Urinary bladder (tissue), 3 donors: ENCODE measurements at regions not wholly inside any gene's neighbourhood (a gene's known extent, or its start where the extent isn't known, plus 50 kb on each side); places are given as distances from the start of the nearest gene placed in this dataset.
"Not testable (repeated sequence)": the region's sequence is repeated elsewhere in the genome, so short reads cannot be mapped to it uniquely, and the experiment has no call there.

Experiments
- DNase-seq: peaks from one replicate; pipeline ENCODE4 v3.0.0-alpha.2; 2015; ENCODE audit errors: extremely low spot score
- H3K27ac ChIP-seq: one replicate; pipeline ENCODE4 v1.5.1; 2013; ENCODE audit warnings: low read depth, mild to moderate bottlenecking, moderate library complexity
- H3K36me3 ChIP-seq: one replicate; pipeline ENCODE4 v1.6.1; 2013; ENCODE audit warnings: mild to moderate bottlenecking, moderate library complexity; ENCODE audit not compliant: insufficient read depth
- H3K4me1 ChIP-seq: one replicate; pipeline ENCODE4 v1.6.1; 2013; ENCODE audit warnings: mild to moderate bottlenecking, moderate library complexity; ENCODE audit not compliant: insufficient read depth
- H3K4me3 ChIP-seq: one replicate; pipeline ENCODE4 v1.5.1; 2013; ENCODE audit warnings: low read depth, low read length
- WGBS: extraction: QIAGEN DNeasy Blood & Tissue Kit; methylation state at CpG from one replicate; pipeline ENCODE4 v1.1.7; 2013; 5-methylcytosine and 5-hydroxymethylcytosine counted together
- donor health status: healthy with polysubstance abuse.
- donor health status: healthy.

DNA sequence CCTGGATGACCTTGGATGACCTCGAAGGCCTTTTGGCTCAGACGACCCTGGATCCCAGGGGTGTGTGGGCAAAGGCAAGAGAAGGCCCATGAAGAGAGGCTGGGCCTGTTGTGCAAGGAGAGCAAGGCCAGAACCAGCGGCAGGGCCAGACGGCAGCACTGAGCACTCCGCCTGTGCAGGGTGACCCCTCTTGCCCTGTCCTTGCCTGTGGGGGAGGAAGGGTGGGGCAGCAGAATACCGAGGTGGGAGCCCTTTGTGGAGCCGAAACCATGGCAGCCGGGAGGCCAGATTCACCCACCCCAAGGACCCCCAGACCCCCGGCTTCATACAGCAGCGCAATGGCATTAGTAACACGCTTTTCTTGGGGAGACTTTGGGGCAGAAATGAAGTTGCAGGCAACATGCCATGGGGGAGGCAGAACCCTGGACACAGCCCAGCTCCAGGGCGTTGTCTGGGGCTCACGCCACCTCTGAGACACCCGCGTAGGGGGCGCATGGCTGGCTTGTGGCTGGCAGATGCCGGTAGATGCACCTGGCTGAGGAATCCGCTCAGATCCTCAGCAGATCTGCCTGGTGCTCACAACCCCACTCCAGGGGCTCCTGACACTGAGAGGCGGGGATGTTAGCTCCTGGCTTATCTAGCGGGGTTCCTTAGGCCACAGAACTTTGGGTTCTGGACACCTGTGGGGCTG is 114.5 kb downstream of the FAM53A start:
- no peaks in the 10 kb centered on the region for H3K36me3 ChIP-seq
- no peak for DNase-seq
- no peaks in the 10 kb centered on the region for H3K4me1 ChIP-seq
- H3K4me3 ChIP-seq: no peak overlapping the region
- no peak overlapping the region for H3K27ac ChIP-seq
- WGBS: 69% methylated on average over 20 of the region's 20 CpGs

DNA sequence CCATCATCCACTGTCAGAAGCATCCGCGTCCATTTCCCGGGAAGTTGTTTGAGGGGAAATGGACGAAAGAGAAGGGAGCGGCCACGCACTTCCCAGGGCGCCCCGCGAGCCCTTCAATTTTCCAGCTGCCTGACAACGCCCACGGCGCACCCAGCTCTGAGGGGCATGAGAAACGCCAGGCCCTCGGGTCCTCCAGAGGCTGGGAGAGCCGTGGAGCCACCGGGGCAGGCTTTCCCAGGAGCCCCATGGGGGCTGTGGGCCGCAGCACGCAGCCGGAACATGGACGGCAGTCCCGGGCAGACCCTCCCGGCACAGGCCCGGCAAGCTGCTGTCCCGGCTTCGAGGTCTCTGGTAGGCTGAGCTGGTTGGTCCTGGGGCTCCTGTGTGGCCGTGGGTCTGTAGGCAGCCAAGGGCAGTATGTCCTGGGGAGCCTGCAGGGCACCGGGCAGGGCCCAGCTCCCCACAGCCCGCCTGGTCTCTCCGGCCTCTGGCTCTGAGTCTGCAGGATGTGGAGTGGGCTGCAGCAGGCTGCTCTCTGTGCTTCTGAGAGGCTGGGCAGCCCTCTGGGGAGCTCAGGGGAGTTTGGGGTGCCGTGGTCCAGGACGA is 115.2 kb downstream of the FAM53A start:
- no peak for DNase-seq

DNA sequence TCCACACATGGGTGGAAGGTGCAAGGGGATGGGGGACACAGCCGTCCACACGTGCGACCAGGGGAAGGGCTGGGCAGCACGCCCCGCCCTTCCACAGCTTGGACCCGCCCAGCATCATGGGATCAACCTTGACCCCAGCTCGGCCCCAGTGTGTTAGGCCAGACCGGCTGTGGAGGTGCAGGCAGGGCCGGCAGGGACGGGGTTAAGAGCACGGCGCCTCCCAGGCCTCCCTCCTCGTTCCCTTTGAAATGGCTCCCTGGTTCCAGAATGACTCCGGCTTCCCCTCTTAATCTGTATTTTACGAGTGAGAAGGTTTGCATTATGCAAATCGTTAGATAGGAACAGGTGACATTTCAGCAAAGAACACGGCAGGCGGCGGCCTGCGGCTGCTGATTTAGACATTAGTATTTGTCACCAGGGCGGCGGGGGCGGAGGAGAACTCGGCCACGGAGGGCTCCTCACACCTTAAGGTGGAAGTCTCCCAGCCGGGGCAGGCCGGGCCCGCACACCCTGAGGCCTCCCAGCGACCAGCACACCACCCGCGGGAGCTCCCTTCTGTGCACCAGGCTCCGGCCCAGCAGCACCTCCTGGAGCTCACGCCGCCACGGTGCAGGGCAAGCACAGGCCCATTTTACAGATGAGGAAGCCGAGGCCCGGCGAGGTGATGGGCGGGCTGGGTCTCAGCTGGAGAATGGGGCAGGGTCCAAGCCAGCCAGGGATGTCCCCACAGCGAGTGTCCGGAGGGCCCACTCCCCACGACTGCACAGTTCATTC is 116.1 kb downstream of the FAM53A start:
- H3K27ac ChIP-seq: no peak overlapping the region
- DNase-seq: no peak
- 41% methylated on average over 42 of the region's 42 CpGs for WGBS
- no peak overlapping the region for H3K4me3 ChIP-seq
- H3K36me3 ChIP-seq: no peaks in the 10 kb centered on the region
- H3K4me1 ChIP-seq: no peaks in the 10 kb centered on the region

More for the DNA sequence above, 115.2 kb downstream of the FAM53A start:
- Histone ChIP-seq H3K36me3 (no peaks in the 10 kb centered on the region), H3K4me1 (no peaks in the 10 kb centered on the region), H3K4me3 (no peak overlapping the region), H3K27ac (no peak overlapping the region)
- WGBS: 72% methylated on average over 31 of the region's 31 CpGs

DNA sequence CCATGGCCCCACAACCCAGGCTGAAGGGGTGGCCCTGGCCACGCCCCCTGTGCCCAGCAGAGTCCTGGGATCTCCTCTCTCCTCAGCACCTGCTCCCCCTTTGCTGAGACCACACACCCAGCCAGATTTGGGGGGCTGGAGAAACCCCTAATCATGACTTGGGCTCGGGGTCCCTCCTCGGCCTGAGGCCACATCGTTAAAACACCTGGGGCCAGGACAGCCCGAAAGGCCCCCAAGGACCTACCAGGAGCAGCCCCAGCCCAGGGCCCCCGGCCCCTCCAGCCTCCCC is 116.7 kb downstream of the FAM53A start:
- Histone ChIP-seq H3K36me3 (no peaks in the 10 kb centered on the region), H3K4me1 (no peaks in the 10 kb centered on the region), H3K4me3 (no peak overlapping the region), H3K27ac (no peak overlapping the region)
- DNase-seq: no peak
- 80% methylated on average over 6 of the region's 6 CpGs for WGBS

DNA sequence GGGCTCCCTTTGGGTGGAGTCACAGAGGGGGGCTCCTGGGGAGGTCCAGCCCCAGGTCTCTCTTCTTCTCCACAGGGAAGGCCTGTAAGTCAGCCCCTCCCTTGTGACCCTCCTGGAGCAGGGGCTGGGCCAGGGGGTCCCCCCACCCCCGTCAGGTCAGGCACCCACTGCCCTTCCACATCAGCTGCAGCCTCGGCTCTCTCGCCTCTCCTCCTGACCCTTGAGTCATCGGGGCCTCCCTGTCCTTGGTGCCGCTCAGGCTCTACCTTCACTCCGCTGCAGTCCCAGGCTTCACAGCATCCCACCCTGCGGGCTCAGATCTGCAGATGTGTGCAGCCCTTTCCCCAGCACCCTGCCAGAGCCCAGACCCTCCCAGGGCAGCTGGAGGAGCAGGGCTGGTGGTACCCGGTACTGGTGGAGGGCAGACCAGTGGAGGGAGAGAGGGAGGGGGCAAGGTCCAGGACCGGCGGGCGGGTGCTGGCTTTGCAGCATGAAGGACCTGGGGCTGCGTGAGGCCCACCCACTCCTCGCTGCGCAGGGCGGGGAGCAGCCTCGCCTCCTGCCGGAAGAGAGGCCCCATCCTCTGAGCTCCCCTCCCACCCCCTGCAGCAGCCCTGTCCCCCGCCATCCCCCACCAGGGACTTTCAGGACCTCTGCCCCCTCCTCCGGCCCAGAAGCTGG is 117.1 kb downstream of the FAM53A start:
- H3K27ac ChIP-seq: no peak overlapping the region
- no peaks in the 10 kb centered on the region for H3K36me3 ChIP-seq
- WGBS: 61% methylated on average over 19 of the region's 19 CpGs
- H3K4me1 ChIP-seq: no peaks in the 10 kb centered on the region
- H3K4me3 ChIP-seq: no peak overlapping the region
- DNase-seq: no peak

DNA sequence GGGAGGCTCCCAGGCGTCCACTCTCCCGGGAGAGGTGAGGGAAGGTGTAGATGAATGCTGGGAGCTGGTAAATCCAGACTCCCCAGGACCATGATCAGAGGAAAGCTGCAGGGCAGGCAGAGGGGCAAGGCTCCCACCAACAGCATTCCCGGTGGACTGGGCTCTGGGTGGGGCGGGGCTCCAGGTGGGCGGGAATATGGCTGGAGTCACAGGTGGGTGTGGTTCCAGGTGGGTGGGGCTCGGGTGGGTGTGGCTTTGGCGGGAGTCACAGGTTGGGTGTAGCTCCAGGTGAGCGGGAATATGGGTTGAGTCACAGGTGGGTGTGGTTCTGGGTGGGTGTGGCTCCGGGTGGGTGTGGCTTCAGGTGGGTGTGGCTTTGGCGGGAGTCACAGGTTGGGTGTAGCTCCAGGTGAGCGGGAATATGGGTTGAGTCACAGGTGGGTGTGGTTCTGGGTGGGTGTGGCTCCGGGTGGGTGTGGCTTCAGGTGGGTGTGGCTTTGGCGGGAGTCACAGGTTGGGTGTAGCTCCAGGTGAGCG is 117.7 kb downstream of the FAM53A start:
- H3K36me3 ChIP-seq, H3K4me1 ChIP-seq, H3K27ac ChIP-seq, H3K4me3 ChIP-seq, DNase-seq: not testable (repeated sequence)
- 51% methylated on average over 12 of the region's 14 CpGs for WGBS

DNA sequence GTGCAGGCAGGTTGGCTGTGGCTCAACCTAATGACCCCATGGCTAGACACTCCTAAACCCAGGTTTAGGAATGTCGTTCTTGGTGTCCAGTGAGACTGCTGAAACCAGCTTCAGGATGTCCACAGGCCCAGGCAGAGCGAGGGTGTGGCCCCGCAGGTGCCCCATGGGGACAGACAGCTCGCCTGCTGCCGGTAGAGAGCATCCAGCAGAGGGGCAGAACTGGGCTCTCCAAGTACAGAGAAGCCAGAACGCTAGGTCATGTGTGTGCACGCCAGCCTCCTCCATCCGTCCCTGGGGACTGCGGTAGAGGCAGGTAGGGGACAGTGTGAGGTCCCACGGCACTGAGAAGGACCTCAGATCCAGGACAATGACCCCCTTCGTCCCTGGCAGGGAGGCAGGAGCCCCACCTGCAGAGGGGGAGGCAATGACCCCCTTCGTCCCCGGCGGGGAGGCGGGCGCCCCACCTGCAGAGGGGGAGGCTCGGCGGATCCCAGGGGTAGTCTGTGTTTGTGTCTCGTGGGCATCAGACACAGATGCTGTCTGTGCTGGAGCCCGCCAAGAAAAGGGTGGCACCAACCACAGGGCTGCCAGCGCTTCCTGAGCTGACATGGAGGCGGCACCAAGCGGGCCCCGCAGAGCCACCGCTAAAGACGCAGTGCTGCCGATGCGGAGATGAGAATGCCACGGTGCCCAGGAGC is 118.4 kb downstream of the FAM53A start:
- no peak overlapping the region for H3K27ac ChIP-seq
- no peak overlapping the region for H3K4me3 ChIP-seq
- 75% methylated on average over 29 of the region's 29 CpGs for WGBS
- no peaks in the 10 kb centered on the region for H3K36me3 ChIP-seq
- H3K4me1 ChIP-seq: no peaks in the 10 kb centered on the region
- no peak for DNase-seq

DNA sequence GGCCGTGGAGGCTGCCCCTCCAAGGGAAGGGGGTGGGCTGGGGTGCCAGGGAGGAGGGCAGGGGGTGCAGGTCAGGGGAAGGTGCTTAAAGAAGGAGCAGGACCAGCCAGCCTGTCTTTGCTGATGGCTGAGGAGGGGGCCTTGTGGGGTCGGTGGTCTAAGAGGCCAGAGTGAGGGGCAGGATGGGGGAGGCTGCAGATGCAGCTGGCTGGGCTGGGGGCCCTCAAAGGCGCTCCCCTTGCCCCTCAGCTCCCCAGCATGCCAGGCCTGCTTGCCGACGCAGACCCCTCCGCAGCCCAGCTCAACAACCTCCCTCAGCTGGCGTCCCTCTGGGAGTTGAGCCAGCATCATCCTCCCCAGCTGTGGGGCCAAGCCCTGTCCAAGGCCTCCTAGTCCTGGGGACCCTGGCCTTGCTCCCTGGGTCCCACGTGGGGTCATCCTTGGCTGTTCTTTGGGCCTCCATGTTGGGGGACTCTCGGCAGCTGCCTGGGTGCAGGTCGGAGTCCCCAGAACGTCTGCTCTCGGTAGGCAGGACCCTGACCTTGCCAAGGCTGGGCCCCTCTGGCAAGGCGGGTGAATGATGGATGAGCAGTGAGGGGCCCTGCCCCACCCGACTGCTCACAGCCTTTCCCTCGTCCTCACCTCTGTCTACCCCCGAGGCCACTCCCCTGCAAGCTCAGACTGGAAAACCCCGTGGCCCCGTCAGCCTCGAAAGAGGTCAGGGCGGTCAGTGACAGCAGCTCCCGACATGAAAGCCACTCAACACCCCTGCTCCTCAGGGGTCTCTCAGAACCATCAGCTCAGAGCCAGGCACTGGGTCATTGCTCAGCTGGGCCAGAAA is 119.4 kb downstream of the FAM53A start:
- Histone ChIP-seq H3K4me1 (no peaks in the 10 kb centered on the region), H3K36me3 (no peaks in the 10 kb centered on the region), H3K4me3 (no peak overlapping the region), H3K27ac (no peak overlapping the region)
- DNase-seq: no peak
- 40% methylated on average over 21 of the region's 21 CpGs for whole genome bisulfite sequencing

DNA sequence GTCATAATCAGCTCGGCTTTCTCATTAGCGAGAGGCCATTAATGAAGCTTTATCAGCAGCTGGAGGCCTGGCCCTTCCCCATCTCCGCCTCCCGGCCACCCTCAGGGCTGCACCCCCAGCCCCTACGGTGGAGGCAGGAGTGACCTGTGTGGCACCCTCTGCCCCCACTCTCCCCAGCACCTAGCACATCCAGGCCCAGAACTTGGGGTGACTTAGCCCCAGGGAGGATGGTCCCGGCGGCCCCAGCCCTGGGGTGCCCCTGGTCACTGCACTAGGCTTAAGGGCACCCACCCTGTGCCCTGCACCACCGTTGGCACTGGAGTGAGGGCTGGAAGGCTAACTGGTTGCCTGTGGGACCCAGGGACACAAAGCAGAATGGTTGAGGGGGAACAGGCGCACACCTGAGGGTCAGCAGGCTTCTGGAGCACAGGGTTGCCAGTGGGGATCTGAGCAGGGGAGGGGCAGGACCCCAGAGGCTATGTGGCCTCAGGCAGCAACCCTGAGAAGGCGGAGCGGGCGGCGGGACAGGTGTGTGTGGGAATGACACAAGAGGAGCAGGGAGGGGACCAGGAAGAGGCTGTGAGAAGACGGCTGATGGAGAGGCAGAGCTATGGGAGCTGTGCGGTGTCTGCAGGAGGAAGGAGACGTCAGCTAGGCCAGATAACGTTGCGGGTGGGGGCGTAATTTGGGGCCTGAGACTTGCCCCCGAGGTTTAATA is 120.2 kb downstream of the FAM53A start:
- no peaks in the 10 kb centered on the region for H3K36me3 ChIP-seq
- no peak overlapping the region for H3K27ac ChIP-seq
- 57% methylated on average over 20 of the region's 20 CpGs for WGBS
- DNase-seq: no peak
- no peaks in the 10 kb centered on the region for H3K4me1 ChIP-seq
- no peak overlapping the region for H3K4me3 ChIP-seq

DNA sequence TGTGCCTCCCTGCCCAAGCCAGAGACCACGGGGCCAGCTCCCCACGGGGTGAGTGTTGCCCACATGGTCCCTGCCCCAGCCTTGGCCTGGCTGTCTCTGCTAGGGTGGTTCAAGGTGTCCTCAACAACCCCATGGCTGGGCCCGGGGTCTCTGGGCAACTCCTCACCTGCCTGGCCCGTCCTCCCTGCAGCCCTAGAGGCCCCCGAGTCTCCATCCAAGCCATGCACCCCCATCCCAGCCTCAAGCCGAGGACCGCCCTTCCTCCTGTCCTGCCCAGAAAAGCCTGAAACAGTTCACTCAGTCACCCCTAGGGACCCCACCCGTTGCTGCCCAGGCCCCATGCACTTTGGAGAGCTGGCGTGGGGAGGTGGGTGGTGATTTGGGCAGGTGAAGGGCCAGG is 120.9 kb downstream of the FAM53A start:
- Histone ChIP-seq H3K27ac (no peak overlapping the region), H3K4me3 (no peak overlapping the region), H3K36me3 (no peaks in the 10 kb centered on the region), H3K4me1 (no peaks in the 10 kb centered on the region)
- 71% methylated on average over 9 of the region's 9 CpGs for WGBS
- no peak for DNase-seq

DNA sequence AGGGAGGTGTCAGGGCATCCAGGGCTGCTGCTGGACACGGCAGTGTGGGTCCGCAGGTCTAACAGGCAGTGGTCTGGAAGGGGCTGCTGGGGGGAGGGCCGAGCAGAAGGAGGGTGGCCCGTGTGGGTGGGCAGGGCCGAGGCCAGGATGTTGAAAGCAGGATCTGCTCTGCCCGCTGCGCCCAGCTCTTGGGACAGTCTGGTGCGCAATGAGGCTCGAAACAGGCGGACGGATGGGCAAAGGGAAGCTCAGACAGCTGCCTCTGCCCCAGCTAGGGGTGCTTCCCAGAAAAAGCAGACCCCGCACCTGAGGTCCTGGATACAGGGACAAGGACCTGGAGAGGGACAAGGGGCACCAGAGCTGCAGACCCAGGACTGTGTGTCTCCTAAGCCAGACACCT is 121.3 kb downstream of the FAM53A start:
- H3K27ac ChIP-seq: no peak overlapping the region
- H3K4me3 ChIP-seq: no peak overlapping the region
- no peaks in the 10 kb centered on the region for H3K36me3 ChIP-seq
- no peaks in the 10 kb centered on the region for H3K4me1 ChIP-seq
- WGBS: 80% methylated on average over 12 of the region's 12 CpGs
- DNase-seq: no peak

DNA sequence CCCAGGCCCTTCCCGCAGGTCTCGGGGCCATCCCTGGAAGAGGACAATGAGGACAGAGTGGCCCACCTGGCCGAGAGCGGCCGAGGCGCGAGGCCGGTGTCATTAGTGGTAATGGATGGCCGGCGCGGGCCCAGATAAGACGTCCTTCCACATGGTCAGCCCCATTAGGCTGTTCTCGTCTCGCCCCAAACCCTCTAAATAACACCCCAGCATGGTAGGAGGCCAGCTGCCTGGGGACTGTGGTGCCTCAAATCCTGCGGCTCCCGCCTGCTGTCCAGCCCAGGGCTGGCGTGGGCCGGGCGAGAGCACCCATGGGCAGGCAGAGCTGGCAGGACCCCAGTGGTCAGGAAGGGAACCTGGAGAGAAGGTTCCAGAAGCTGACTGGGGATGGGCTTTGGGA is 121.7 kb downstream of the FAM53A start:
- 82% methylated on average over 19 of the region's 19 CpGs for WGBS
- Histone ChIP-seq H3K4me3 (no peak overlapping the region), H3K36me3 (no peaks in the 10 kb centered on the region), H3K4me1 (no peaks in the 10 kb centered on the region), H3K27ac (no peak overlapping the region)
- DNase-seq: no peak
